HEK293 (cell line): ENCODE measurements at regions not wholly inside any gene's neighbourhood (a gene's known extent, or its start where the extent isn't known, plus 50 kb on each side); places are given as distances from the start of the nearest gene placed in this dataset.
"Not testable (repeated sequence)": the region's sequence is repeated elsewhere in the genome, so short reads cannot be mapped to it uniquely, and the experiment has no call there.

Experiments
- CTCF ChIA-PET: fragments of 350-600 bp; formaldehyde crosslinking; extraction: SDS; loops from one replicate; lab custom pipeline; 2021; ENCODE audit warnings: antibody characterized with exemption; lab: Yijun Ruan, JAX
- POLR2A ChIA-PET: fragments of 300-600 bp; formaldehyde crosslinking; extraction: SDS; loops from one replicate; lab custom pipeline; 2020; ENCODE audit warnings: antibody characterized with exemption, inconsistent platforms; lab: Yijun Ruan, JAX
- H3K27ac ChIP-seq: fragments of 200-500 bp; sonication (Bioruptor generic); 2 replicates; pipeline ENCODE4 v1.5.1; 2014; ENCODE audit warnings: low read depth, low read length, control low read depth, inconsistent platforms; ENCODE audit errors: extremely low read depth
- H3K36me3 ChIP-seq, 2 experiments: fragments of 200-500 bp in 1 of 2; sonication (Bioruptor generic) in 1 of 2; 1 replicate in 1 of 2; 2 replicates in 1 of 2; pipeline ENCODE4 v1.5.1; 2014 to 2017; ENCODE audit warnings: inconsistent platforms in 2 of 2, low read length in 2 of 2; ENCODE audit not compliant: control insufficient read depth in 2 of 2, insufficient read depth in 1 of 2
- H3K4me1 ChIP-seq: fragments of 200-500 bp; sonication (Bioruptor generic); 2 replicates; pipeline ENCODE4 v1.5.1; 2014; ENCODE audit warnings: mild to moderate bottlenecking, low read length, inconsistent platforms; ENCODE audit not compliant: control insufficient read depth, insufficient read depth
- H3K4me3 ChIP-seq: 2 replicates; pipeline ENCODE4 v1.5.1; 2011; ENCODE audit warnings: low read depth, mild to moderate bottlenecking, control low read depth, low read length, moderate library complexity
- H3K9me3 ChIP-seq: fragments of 200-500 bp; sonication (Bioruptor generic); 2 replicates; pipeline ENCODE4 v1.5.1; 2014; ENCODE audit warnings: low read depth, low read length, inconsistent platforms; ENCODE audit not compliant: control insufficient read depth, insufficient read depth
- GLI2 ChIP-seq: fragments of 450-650 bp; formaldehyde crosslinking; IDR thresholded peaks from 2 replicates; pipeline ENCODE4; 2017; ENCODE audit warnings: missing biosample characterization, missing genetic modification characterization, low read depth, borderline replicate concordance
- HOXC10 ChIP-seq: sonication (generic); formaldehyde crosslinking; IDR thresholded peaks from 2 replicates; pipeline ENCODE4 v1.8.1; 2023; ENCODE audit warnings: mild to moderate bottlenecking, missing genetic modification reagents
- SALL2 ChIP-seq: fragments of 450-650 bp; formaldehyde crosslinking; IDR thresholded peaks from 2 replicates; pipeline ENCODE4 v1.5.0; 2017; ENCODE audit warnings: missing biosample characterization, mild to moderate bottlenecking, missing genetic modification characterization, borderline replicate concordance
- ZBTB17 ChIP-seq: fragments of 450-650 bp; formaldehyde crosslinking; IDR thresholded peaks from 2 replicates; pipeline ENCODE4 v1.5.1; 2016; ENCODE audit warnings: missing biosample characterization, missing genetic modification characterization
- ZNF223 ChIP-seq: fragments of 450-650 bp; formaldehyde crosslinking; IDR thresholded peaks from 2 replicates; pipeline ENCODE4 v1.5.1; 2016; ENCODE audit warnings: missing biosample characterization, missing genetic modification characterization
- ZNF521 ChIP-seq: fragments of 450-650 bp; formaldehyde crosslinking; IDR thresholded peaks from 2 replicates; pipeline ENCODE4 v1.5.1; 2017; ENCODE audit warnings: missing biosample characterization, mild to moderate bottlenecking, missing genetic modification characterization
- ZNF585B ChIP-seq: fragments of 450-650 bp; formaldehyde crosslinking; IDR thresholded peaks from 2 replicates; pipeline ENCODE4 v1.5.1; 2016; ENCODE audit warnings: missing biosample characterization, missing genetic modification characterization
- ZNF610 ChIP-seq: fragments of 450-650 bp; formaldehyde crosslinking; IDR thresholded peaks from 2 replicates; pipeline ENCODE4 v1.5.1; 2016; ENCODE audit warnings: missing biosample characterization, missing genetic modification characterization, borderline replicate concordance
- ZNF785 ChIP-seq: fragments of 450-650 bp; formaldehyde crosslinking; IDR thresholded peaks from 2 replicates; pipeline ENCODE4 v1.5.1; 2016; ENCODE audit warnings: missing biosample characterization, missing genetic modification characterization
- ZNF792 ChIP-seq: fragments of 450-650 bp; formaldehyde crosslinking; IDR thresholded peaks from 2 replicates; pipeline ENCODE4 v1.5.1; 2016; ENCODE audit warnings: missing biosample characterization, missing genetic modification characterization
- TF ChIP-seq, protein P1 (sequence below): fragments of 450-650 bp; formaldehyde crosslinking; IDR thresholded peaks from 2 replicates; pipeline ENCODE4 v1.5.1; 2017; ENCODE audit warnings: missing biosample characterization, missing genetic modification characterization
- TF ChIP-seq, protein P2 (sequence below): sonication (generic); formaldehyde crosslinking; IDR thresholded peaks from 2 replicates; pipeline ENCODE4 v1.8.1; 2022; ENCODE audit warnings: mild to moderate bottlenecking, moderate library complexity, missing genetic modification reagents
- TF ChIP-seq, protein P3 (sequence below): fragments of 450-650 bp; formaldehyde crosslinking; conservative IDR thresholded peaks from 2 replicates; pipeline ENCODE4 v1.5.1; 2016; ENCODE audit warnings: low read depth, missing biosample characterization, missing genetic modification characterization
- TF ChIP-seq, protein P4 (sequence below): fragments of 450-650 bp; IDR thresholded peaks from 2 replicates; pipeline ENCODE4 v1.5.1; 2018; ENCODE audit warnings: missing biosample characterization, missing genetic modification characterization

DNA sequence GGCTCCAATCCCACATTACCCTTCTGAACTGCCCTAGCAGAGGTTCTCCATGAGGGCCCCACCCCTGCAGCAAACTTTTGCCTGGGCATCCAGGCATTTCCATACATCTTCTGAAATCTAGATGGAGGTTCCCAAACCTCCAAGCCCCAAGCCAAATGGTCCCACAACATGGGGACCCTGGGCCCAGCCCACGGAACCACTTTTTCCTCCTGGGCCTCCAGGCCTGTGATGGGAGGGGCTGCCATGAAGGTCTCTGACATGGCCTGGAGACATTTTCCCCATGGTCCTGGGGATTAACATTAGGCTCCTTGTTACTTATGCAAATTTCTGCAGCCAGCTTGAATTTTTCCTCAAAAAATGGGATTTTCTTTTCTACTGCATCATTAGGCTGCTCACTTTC is 156.7 kb upstream of the HDDC2 start:
- peak; percentile 92 for TF ChIP-seq ZNF585B (tag by site-specific recombination)
- CTCF ChIA-PET, H3K36me3 ChIP-seq, H3K27ac ChIP-seq, POLR2A ChIA-PET, H3K4me3 ChIP-seq, H3K9me3 ChIP-seq, H3K4me1 ChIP-seq: not testable (repeated sequence)

DNA sequence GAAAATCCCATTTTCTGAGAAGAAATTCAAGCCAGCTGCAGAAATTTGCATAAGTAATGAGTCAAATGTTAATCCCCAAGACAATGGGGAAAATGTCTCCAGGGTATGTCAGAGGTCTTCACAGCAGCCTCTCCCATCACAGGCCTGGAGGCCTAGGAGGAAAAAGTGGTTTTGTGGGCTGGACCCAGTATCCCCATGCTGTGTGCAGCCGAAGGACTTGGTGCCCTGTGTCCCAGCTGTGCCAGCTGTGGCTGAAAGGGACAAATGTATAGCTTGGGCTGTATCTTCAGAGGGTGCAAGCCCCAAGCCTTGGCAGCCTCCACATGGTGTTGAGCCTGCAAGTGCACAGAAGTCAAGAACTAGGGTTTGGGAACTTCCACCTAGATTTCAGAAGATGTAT is 163.6 kb upstream of the HDDC2 start:
- not testable (repeated sequence) for H3K4me1 ChIP-seq
- TF ChIP-seq ZNF585B (tag by site-specific recombination), result peak; percentile 90
- TF ChIP-seq, all 188 proteins: peak for 1; not testable (repeated sequence) for 187
- POLR2A ChIA-PET, H3K4me3 ChIP-seq, H3K36me3 ChIP-seq, H3K9me3 ChIP-seq, H3K27ac ChIP-seq, CTCF ChIA-PET: not testable (repeated sequence)

DNA sequence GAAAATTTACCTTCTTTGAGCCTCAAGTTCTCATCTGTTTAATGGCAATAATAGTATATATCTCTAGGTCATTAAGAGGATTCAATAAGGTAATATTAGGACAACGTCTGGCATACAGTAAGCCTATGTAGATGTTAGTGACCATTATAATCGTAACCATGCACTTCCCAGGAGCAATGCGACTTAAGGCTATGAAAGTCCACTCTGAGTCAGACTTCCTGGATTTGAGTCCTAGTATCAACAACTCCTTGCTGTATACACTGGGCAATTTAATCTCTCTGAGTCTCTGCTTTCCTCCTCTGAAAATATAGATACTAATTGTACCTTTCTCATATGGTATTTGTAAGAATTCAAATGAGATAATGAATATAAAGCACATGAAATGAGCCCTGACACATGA is 168.1 kb upstream of the HDDC2 start:
- ChIA-PET POLR2A (no interaction called here), CTCF (interaction anchor here (0.7 to 0.8 kb wide), 2 partner anchors 1614 to 1693 kb away, joined by 3 read pairs; no protein-coding TSS in a partner anchor)
- Histone ChIP-seq H3K36me3 (no peaks in the 10 kb centered on the region), H3K4me1 (no peaks in the 10 kb centered on the region), H3K9me3 (no peaks in the 10 kb centered on the region), H3K27ac (no peak overlapping the region), H3K4me3 (no peak overlapping the region)
- TF ChIP-seq ZNF792 (tag by site-specific recombination) (no peak), ZNF521 (no peak), GLI2 (tag by site-specific recombination) (no peak), SALL2 (tag by site-specific recombination) (no peak), ZNF223 (tag by site-specific recombination) (no peak), HOXC10 (CRISPR knock-in tag) (no peak)

DNA sequence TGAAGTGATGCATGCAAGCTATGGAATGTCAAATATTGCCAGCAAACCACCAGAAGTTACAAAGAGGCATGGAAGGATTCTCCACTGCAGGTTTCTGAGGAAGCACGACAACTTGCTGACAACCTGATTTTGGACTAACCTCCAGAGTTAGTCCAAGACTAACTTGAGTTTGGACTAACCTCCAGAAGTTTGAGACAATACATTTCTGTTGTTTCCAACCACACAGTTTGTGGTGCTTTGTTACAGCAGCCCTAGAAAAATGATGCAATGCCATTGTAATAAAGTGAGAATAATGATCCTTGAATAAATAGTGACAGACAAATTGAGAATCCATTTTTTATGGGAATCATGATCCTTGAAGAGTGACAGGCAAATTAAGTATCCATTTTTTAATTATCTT is 169.9 kb upstream of the HDDC2 start:
- Histone ChIP-seq H3K9me3 (no peaks in the 10 kb centered on the region), H3K4me1 (no peaks in the 10 kb centered on the region), H3K27ac (no peak overlapping the region), H3K4me3 (no peak overlapping the region), H3K36me3 (no peaks in the 10 kb centered on the region)
- ChIA-PET CTCF (no interaction called here), POLR2A (no interaction called here)
- TF ChIP-seq, protein P1, sequence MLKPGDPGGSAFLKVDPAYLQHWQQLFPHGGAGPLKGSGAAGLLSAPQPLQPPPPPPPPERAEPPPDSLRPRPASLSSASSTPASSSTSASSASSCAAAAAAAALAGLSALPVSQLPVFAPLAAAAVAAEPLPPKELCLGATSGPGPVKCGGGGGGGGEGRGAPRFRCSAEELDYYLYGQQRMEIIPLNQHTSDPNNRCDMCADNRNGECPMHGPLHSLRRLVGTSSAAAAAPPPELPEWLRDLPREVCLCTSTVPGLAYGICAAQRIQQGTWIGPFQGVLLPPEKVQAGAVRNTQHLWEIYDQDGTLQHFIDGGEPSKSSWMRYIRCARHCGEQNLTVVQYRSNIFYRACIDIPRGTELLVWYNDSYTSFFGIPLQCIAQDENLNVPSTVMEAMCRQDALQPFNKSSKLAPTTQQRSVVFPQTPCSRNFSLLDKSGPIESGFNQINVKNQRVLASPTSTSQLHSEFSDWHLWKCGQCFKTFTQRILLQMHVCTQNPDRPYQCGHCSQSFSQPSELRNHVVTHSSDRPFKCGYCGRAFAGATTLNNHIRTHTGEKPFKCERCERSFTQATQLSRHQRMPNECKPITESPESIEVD (tag by site-specific recombination), result 0 out of 2 replicates have a peak, but pooled peaks have one; percentile 16
- TF ChIP-seq, protein P2, sequence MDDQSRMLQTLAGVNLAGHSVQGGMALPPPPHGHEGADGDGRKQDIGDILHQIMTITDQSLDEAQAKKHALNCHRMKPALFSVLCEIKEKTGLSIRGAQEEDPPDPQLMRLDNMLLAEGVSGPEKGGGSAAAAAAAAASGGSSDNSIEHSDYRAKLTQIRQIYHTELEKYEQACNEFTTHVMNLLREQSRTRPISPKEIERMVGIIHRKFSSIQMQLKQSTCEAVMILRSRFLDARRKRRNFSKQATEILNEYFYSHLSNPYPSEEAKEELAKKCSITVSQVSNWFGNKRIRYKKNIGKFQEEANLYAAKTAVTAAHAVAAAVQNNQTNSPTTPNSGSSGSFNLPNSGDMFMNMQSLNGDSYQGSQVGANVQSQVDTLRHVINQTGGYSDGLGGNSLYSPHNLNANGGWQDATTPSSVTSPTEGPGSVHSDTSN (CRISPR knock-in tag), result no peak
- TF ChIP-seq, protein P3, sequence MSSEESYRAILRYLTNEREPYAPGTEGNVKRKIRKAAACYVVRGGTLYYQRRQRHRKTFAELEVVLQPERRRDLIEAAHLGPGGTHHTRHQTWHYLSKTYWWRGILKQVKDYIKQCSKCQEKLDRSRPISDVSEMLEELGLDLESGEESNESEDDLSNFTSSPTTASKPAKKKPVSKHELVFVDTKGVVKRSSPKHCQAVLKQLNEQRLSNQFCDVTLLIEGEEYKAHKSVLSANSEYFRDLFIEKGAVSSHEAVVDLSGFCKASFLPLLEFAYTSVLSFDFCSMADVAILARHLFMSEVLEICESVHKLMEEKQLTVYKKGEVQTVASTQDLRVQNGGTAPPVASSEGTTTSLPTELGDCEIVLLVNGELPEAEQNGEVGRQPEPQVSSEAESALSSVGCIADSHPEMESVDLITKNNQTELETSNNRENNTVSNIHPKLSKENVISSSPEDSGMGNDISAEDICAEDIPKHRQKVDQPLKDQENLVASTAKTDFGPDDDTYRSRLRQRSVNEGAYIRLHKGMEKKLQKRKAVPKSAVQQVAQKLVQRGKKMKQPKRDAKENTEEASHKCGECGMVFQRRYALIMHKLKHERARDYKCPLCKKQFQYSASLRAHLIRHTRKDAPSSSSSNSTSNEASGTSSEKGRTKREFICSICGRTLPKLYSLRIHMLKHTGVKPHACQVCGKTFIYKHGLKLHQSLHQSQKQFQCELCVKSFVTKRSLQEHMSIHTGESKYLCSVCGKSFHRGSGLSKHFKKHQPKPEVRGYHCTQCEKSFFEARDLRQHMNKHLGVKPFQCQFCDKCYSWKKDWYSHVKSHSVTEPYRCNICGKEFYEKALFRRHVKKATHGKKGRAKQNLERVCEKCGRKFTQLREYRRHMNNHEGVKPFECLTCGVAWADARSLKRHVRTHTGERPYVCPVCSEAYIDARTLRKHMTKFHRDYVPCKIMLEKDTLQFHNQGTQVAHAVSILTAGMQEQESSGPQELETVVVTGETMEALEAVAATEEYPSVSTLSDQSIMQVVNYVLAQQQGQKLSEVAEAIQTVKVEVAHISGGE (tag by site-specific recombination), result no peak
- TF ChIP-seq, protein P4, sequence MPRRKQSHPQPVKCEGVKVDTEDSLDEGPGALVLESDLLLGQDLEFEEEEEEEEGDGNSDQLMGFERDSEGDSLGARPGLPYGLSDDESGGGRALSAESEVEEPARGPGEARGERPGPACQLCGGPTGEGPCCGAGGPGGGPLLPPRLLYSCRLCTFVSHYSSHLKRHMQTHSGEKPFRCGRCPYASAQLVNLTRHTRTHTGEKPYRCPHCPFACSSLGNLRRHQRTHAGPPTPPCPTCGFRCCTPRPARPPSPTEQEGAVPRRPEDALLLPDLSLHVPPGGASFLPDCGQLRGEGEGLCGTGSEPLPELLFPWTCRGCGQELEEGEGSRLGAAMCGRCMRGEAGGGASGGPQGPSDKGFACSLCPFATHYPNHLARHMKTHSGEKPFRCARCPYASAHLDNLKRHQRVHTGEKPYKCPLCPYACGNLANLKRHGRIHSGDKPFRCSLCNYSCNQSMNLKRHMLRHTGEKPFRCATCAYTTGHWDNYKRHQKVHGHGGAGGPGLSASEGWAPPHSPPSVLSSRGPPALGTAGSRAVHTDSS (tag by site-specific recombination), result no peak
- TF ChIP-seq ZNF610 (tag by site-specific recombination) (no peak), ZNF785 (no peak), ZBTB17 (tag by site-specific recombination) (peak; percentile 36)
